ENCODE measurements at regions not wholly inside any gene's neighbourhood (a gene's known extent, or its start where the extent isn't known, plus 50 kb on each side); places are given as distances from the start of the nearest gene placed in this dataset.

DNA sequence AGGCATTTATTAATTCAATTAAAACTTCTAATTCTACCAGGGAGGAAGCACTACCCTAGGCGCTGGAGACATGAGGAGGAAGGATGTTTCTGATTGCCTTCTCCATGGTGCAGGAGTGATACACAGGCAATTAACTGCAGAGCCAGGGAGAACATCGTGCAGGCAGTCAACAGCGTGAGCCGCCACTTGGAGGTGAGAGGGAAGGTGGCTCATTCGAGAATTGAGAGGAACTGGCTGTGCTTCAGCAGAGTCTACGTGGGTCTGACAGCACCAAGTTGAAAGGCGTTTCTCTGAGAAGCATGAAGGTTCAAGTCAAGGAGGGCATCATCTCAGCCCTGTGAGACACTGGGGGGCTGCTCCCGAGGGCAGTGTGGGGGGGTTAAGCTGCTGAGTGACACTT, 388.7 kb upstream of the MYT1L start:
- TF ChIP-seq CTCF (IDR thresholded peaks at IDR 0.05; ENCODE audit: low read length) (no peak), EZH2 (IDR thresholded peaks at IDR 0.05; ENCODE audit: borderline replicate concordance, low read length) (no peak)
